Forelimb muscle (tissue), 1 donor: ENCODE measurements at regions not wholly inside any gene's neighbourhood (a gene's known extent, or its start where the extent isn't known, plus 50 kb on each side); places are given as distances from the start of the nearest gene placed in this dataset.

Experiments
- DNase-seq: peaks from one replicate; pipeline ENCODE4 v3.0.0-alpha.2; 2013; ENCODE audit warnings: low read depth

DNA sequence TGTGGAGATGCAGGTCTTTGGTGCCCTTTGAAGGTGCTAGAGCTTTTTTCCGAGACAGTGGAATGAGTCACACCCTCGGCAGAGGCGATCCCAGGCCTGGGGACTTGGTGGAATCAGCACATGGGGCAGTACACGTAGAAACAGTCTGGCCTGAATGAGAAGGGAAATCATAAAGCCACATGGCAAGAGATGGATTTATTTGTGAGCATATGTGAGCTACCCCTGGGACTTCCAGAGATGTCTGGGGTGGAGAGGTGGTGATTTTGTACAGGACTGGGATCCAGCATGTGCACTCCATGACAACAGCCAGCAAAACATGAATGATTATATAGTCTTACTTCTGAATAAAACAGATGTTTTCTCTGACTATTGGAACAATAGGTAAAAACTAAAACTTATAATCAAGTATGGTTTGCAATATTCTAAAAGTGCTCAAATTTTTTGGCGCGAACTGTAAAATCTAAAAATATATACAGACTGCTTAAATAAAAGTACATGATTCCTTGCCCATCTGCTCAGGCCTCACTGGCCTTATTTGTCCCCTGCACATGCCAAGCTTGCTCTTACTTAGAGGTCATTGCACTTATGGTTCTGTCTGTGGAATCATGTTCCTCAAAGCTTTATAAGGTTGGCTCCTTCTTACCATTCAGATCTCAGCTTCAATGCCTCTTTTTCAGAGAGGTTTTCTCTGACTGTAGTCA, 54.7 kb upstream of the SMARCA2 start:
- no peak for DNase-seq

DNA sequence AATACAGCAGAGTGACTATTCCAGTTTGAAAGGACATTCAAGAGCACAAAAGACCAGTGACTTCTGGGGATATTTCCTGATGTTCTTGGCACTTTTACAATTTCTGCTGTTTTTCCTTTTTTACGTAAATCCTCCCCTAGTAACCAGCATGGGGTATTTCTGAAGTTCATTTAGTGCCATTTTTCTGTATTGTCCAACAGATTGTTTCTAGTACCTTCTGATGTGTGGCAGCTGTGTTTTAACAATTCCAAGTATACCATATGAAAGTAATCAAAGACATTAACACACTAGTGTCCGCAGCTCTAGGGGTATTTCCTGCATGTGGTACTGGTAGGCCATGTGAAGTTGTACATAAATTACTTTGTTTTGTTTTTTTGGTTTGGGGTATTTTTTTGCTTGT, 53.0 kb upstream of the SMARCA2 start:
- no peak for DNase-seq

DNA sequence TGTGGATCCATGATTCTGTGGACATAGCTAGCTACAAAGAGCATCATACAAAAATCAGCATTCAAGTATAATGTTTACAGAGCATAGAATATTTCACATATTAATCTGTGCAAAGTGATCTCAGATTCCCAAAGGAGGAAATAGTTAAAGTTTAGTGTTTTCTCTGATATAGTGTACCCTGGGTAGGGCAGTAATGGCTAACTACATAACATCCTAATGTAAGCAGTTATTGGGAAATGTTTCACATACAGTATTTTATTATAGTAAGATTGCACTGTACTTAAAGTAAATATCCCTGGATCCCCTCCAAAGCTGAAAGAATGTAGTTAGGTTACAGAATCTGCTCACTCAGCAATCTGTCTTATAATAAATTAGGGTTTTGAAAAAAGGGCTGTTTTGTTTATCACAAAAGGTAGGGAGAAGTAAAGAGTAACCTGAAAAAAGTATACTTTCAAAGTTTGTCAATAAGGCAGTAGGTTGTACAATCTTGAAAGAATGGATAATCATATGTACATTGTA, 52.5 kb upstream of the SMARCA2 start:
- DNase-seq = no peak

DNA sequence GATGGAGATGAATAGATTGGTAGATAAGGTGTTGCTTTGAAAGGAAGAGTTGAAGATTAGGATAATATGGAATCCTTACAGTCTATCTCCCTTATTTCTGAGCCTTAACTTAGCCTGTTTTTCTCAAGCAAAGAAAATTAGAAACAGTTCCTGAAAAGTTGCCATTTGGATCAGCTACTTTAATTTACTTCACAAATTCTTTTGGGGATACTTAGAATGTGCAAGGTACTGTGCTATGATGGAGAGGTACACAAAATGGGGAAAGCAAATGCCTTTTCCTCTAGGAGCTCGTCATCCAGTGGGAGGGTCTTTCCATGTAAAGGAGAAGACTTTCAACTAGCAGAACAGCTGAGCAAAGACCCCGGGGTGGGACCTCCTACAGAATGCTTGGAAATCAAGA, 51.1 kb upstream of the SMARCA2 start:
- no peak for DNase-seq
